Stomach (tissue), 4 donors: ENCODE measurements at regions not wholly inside any gene's neighbourhood (a gene's known extent, or its start where the extent isn't known, plus 50 kb on each side); places are given as distances from the start of the nearest gene placed in this dataset.
"Not testable (repeated sequence)": the region's sequence is repeated elsewhere in the genome, so short reads cannot be mapped to it uniquely, and the experiment has no call there.

Experiments used
- EP300 ChIP-seq: sonication (generic); formaldehyde crosslinking; IDR thresholded peaks from one replicate; pipeline ENCODE4 v1.6.1; 2017; ENCODE audit warnings: antibody characterized with exemption
- POLR2A ChIP-seq, 4 donors: fragments of 450-650 bp; IDR thresholded peaks; one replicate each; pipeline ENCODE4 v1.6.1; 2016; ENCODE audit warnings: antibody characterized with exemption in 4 of 4, control low read depth in 2 of 4, mild to moderate bottlenecking in 1 of 4, moderate library complexity in 1 of 4
- POLR2AphosphoS5 ChIP-seq, 3 donors: sonication (generic); formaldehyde crosslinking; IDR thresholded peaks; one replicate each; pipeline ENCODE4 v1.6.1; 2016; ENCODE audit warnings: antibody characterized with exemption in 3 of 3
- TF ChIP-seq, protein P1 (sequence below), 7 experiments: fragments of 450-650 bp in 4 of 7; fragments of 200-600 bp in 3 of 7; sonication (generic) in 3 of 7; IDR thresholded peaks; one replicate each; pipeline ENCODE4 v1.5.1; 2016 to 2019; ENCODE audit warnings: antibody characterized with exemption in 7 of 7, control low read depth in 2 of 7, mild to moderate bottlenecking in 1 of 7

DNA sequence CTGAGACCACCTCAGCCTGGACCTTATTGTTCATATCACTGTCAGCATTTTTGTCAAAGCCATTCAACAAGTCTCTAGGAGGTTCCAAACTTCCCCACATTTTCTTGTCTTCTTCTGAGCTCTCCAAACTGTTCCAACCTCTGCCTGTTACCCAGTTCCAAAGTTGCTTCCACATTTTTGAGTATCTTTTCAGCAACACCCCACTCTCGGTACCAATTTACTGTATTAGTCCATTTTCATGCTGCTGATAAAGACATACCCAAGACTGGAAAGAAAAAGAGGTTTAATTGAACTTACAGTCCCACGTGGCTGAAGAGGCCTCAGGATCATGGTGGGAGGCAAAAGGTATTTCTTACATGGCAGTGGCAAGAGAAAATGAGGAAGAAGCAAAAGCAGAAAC, 111.5 kb upstream of the MDM1 start:
- TF ChIP-seq, protein P1, sequence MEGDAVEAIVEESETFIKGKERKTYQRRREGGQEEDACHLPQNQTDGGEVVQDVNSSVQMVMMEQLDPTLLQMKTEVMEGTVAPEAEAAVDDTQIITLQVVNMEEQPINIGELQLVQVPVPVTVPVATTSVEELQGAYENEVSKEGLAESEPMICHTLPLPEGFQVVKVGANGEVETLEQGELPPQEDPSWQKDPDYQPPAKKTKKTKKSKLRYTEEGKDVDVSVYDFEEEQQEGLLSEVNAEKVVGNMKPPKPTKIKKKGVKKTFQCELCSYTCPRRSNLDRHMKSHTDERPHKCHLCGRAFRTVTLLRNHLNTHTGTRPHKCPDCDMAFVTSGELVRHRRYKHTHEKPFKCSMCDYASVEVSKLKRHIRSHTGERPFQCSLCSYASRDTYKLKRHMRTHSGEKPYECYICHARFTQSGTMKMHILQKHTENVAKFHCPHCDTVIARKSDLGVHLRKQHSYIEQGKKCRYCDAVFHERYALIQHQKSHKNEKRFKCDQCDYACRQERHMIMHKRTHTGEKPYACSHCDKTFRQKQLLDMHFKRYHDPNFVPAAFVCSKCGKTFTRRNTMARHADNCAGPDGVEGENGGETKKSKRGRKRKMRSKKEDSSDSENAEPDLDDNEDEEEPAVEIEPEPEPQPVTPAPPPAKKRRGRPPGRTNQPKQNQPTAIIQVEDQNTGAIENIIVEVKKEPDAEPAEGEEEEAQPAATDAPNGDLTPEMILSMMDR (IDR thresholded peaks at IDR 0.05): not testable (repeated sequence)
- not testable (repeated sequence) for TF ChIP-seq EP300; POLR2A (IDR thresholded peaks at IDR 0.05); POLR2AphosphoS5 (IDR thresholded peaks at IDR 0.05)
